Suprapubic skin (tissue), 3 donors: ENCODE measurements at regions not wholly inside any gene's neighbourhood (a gene's known extent, or its start where the extent isn't known, plus 50 kb on each side); places are given as distances from the start of the nearest gene placed in this dataset.

Experiments used
- POLR2AphosphoS5 ChIP-seq, 3 donors: sonication (generic); formaldehyde crosslinking; IDR thresholded peaks; one replicate each; pipeline ENCODE4 v1.6.1; 2017; ENCODE audit warnings: antibody characterized with exemption in 3 of 3
- TF ChIP-seq, protein P1 (sequence below), 2 donors: fragments of 200-600 bp in 1 of 2; fragments of 450-650 bp in 1 of 2; sonication (generic) in 1 of 2; IDR thresholded peaks; one replicate each; pipeline ENCODE4 v1.5.1; 2016 to 2019; ENCODE audit warnings: antibody characterized with exemption in 2 of 2, mild to moderate bottlenecking in 1 of 2, moderate library complexity in 1 of 2

DNA sequence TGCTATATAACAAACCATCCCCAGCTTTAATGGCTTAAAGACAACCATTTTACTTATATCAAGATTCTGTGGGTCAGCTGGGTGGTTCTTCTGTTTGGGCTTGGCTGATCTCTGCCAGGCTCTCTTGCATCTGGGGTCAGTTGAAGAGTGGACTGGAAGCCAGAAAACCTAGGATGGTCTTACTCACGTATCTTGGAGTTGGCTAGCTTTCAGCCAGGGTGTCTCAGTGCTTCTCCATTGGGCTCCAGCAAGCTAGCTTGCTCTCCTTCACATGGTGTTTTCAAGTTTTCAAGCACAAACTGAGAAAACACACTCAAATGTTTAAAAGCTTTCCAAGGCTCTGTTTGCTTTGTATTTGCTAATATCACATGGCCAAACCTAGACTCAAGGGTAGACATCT is 146.8 kb downstream of the PIK3R1 start:
- no peak for TF ChIP-seq POLR2AphosphoS5 (IDR thresholded peaks at IDR 0.05)
- TF ChIP-seq, protein P1, sequence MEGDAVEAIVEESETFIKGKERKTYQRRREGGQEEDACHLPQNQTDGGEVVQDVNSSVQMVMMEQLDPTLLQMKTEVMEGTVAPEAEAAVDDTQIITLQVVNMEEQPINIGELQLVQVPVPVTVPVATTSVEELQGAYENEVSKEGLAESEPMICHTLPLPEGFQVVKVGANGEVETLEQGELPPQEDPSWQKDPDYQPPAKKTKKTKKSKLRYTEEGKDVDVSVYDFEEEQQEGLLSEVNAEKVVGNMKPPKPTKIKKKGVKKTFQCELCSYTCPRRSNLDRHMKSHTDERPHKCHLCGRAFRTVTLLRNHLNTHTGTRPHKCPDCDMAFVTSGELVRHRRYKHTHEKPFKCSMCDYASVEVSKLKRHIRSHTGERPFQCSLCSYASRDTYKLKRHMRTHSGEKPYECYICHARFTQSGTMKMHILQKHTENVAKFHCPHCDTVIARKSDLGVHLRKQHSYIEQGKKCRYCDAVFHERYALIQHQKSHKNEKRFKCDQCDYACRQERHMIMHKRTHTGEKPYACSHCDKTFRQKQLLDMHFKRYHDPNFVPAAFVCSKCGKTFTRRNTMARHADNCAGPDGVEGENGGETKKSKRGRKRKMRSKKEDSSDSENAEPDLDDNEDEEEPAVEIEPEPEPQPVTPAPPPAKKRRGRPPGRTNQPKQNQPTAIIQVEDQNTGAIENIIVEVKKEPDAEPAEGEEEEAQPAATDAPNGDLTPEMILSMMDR (IDR thresholded peaks at IDR 0.05): no peak
